OCI-LY1 (cell line): ENCODE measurements at regions not wholly inside any gene's neighbourhood (a gene's known extent, or its start where the extent isn't known, plus 50 kb on each side); places are given as distances from the start of the nearest gene placed in this dataset.

Experiments
- CTCF ChIP-seq: fragments of 200-600 bp; sonication (generic), shearing (Covaris generic); IDR thresholded peaks from 2 replicates; pipeline ENCODE4 v1.5.1; 2017; ENCODE audit warnings: mild to moderate bottlenecking, antibody characterized with exemption, low read length, moderate library complexity, mixed read lengths
- EZH2 ChIP-seq: fragments of 200-600 bp; sonication (generic), shearing (Covaris generic); IDR thresholded peaks from 2 replicates; pipeline ENCODE4 v1.8.0; 2017; ENCODE audit warnings: borderline replicate concordance, mixed run types, mild to moderate bottlenecking, antibody characterized with exemption, low read length, moderate library complexity, mixed read lengths

GRCh38 chr11:95688501-95689222 is 100.9 kb downstream of the FAM76B start:
- TF ChIP-seq CTCF (no peak), EZH2 (no peak)
